Stimulated activated CD4-positive, alpha-beta T cell treated with anti-CD3 and anti-CD28 coated beads, Interleukin-12 subunit alpha, Interleukin-12 subunit beta, amount 100 ng/mL, for 24 hours (primary cell): ENCODE measurements at regions not wholly inside any gene's neighbourhood (a gene's known extent, or its start where the extent isn't known, plus 50 kb on each side); places are given as distances from the start of the nearest gene placed in this dataset.
"Not testable (repeated sequence)": the region's sequence is repeated elsewhere in the genome, so short reads cannot be mapped to it uniquely, and the experiment has no call there.

ENCODE experiments used
- DNase-seq, 2 experiments: peaks; one replicate each; pipeline ENCODE4 v3.0.0-alpha.2; 2020; ENCODE audit warnings: low read depth in 2 of 2

GRCh38 chr19:32032561-32032960, 312.8 kb upstream of the ZNF507 start:
- no peak for DNase-seq

- no peak for DNase-seq
Measured at GRCh38 chr19:32035626-32036025, 309.8 kb upstream of the ZNF507 start.

- DNase-seq, result no peak
Measured at GRCh38 chr19:32038021-32038920, 307.1 kb upstream of the ZNF507 start.

GRCh38 chr19:32038961-32039360, 306.4 kb upstream of the ZNF507 start:
- DNase-seq, result no peak

GRCh38 chr19:32039440-32039839, 306.0 kb upstream of the ZNF507 start:
- DNase-seq, result no peak

GRCh38 chr19:32040236-32040635, 305.2 kb upstream of the ZNF507 start:
- no peak for DNase-seq

- peak in 1 of 2 experiments; percentile 5 for DNase-seq
Measured at GRCh38 chr19:32041681-32042292, 303.6 kb upstream of the ZNF507 start.

GRCh38 chr19:32047788-32048187, 297.6 kb upstream of the ZNF507 start:
- DNase-seq, result no peak

- no peak for DNase-seq
Measured at GRCh38 chr19:32053376-32053775, 292.0 kb upstream of the ZNF507 start.

- DNase-seq, result no peak
Measured at GRCh38 chr19:32053861-32054260, 291.5 kb upstream of the ZNF507 start.

- DNase-seq, result no peak
Measured at GRCh38 chr19:32058131-32058530, 287.3 kb upstream of the ZNF507 start.

- no peak for DNase-seq
Measured at GRCh38 chr19:32061315-32061714, 284.1 kb upstream of the ZNF507 start.

GRCh38 chr19:32063601-32064000, 281.8 kb upstream of the ZNF507 start:
- DNase-seq, result no peak

- no peak for DNase-seq
Measured at GRCh38 chr19:32066056-32066455, 279.4 kb upstream of the ZNF507 start.

GRCh38 chr19:32067685-32068084, 277.7 kb upstream of the ZNF507 start:
- DNase-seq, result no peak

- DNase-seq, result no peak
Measured at GRCh38 chr19:32068793-32069192, 276.6 kb upstream of the ZNF507 start.

- DNase-seq, result no peak
Measured at GRCh38 chr19:32070101-32070500, 275.3 kb upstream of the ZNF507 start.

- no peak for DNase-seq
Measured at GRCh38 chr19:32082028-32082427, 263.4 kb upstream of the ZNF507 start.

- not testable (repeated sequence) for DNase-seq
Measured at GRCh38 chr19:32084756-32085363, 260.6 kb upstream of the ZNF507 start.

- DNase-seq, result no peak
Measured at GRCh38 chr19:32091241-32091640, 254.2 kb upstream of the ZNF507 start.

- DNase-seq, result no peak
Measured at GRCh38 chr19:32097011-32097410, 248.4 kb upstream of the ZNF507 start.

- DNase-seq, result no peak
Measured at GRCh38 chr19:32097620-32098019, 247.8 kb upstream of the ZNF507 start.

GRCh38 chr19:32098968-32099367, 246.4 kb upstream of the ZNF507 start:
- DNase-seq, result no peak
